Left colon (tissue), 2 donors: ENCODE measurements at regions not wholly inside any gene's neighbourhood (a gene's known extent, or its start where the extent isn't known, plus 50 kb on each side); places are given as distances from the start of the nearest gene placed in this dataset.
"Not testable (repeated sequence)": the region's sequence is repeated elsewhere in the genome, so short reads cannot be mapped to it uniquely, and the experiment has no call there.

Experiments
- ATAC-seq: fragments of 200-7000 bp; cut with Tn5 transposase; one replicate; pipeline ENCODE4 v1.9.1; 2020; ENCODE audit warnings: mild to moderate bottlenecking, moderate library complexity
- DNase-seq, 2 donors: peaks; one replicate each; pipeline ENCODE4 v3.0.0-alpha.2; 2020
- intact Hi-C, 2 donors: fragments of 100-400 bp; cut with DNase I in 1 of 2; cut with micrococcal nuclease in 1 of 2; formaldehyde crosslinking; loops; one replicate each; pipeline versions ENCODE4 v1.11.2 to v1.14.0; 2022; cut with DNase I, micrococcal nuclease
- donor health status: DM: no; HTN: no; CAD: no.
- donor health status: DM: yes; HTN: yes; CAD: no.

GRCh38 chr19:56974556-56975207 lies 134.2 kb upstream of the PEG3 start:
- DNase-seq (no peak), ATAC-seq (no peak)
- intact Hi-C loops: no loop called here

DNA sequence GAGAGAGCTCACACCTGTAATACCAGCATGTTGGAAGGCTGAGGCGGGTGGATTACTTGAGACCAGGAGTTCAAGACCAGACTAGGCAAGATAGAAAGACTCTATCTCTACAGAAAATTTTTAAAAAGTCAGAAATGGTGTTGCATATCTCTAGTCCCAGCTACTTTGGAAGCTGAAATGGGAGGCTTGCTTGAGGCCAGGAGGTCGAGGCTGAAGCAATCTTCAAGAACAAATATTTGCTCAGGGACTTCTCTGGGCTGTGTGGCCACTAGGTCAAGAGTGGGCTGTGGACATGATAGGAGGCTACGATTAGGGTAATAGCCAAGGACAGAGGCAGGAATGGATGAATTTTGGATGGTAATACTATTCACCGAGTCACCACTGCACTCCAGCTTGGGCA lies 135.8 kb upstream of the PEG3 start:
- intact Hi-C loops: no loop called here

DNA sequence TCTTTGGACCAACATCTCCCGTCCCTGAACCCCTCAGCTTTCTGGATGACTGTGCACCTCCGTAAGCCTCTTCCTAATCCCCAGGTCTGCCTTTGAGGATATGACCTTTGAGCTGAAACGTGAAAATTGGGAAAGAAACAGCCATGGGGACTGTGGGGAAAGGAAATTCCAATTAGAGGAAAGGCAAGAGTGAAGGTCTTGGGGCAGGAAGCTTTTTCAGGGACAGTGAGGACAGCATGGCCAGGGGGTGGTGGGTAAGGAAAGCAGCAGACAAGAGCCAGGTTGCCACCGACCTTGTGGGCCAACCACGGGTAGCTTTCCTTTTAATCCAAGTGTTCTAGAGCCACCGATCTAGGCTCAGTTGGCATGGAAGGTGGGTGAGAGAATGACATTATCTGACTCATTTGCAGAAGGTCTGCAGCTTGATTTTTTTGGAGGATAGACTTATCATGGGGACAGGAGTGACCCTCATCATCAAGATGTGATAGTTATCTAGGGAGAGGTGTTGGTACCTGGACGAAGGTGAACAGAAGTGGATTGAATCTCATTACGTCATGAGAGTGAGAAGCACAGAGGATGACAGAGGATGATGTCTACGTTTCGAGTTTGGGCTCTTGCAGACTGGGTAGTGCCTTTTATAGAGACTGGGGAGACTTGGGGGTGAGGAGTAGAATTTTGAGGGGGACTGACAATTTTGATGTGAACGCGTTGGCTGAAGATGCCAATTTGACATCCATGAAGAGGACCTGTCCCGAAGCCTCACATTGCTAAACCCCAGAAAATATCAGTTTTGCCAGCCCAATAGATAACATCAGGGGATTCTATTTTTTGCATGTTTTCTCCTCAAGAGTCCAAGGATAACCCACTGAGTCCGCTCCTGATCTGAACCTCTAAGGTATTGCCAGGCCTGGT lies 136.7 kb upstream of the PEG3 start:
- intact Hi-C loops: no loop called here
- DNase-seq: no peak
- ATAC-seq: no peak

More for the DNA sequence above, 135.8 kb upstream of the PEG3 start:
- ATAC-seq (no peak), DNase-seq (no peak)

- intact Hi-C loops: no loop called here
- DNase-seq (no peak), ATAC-seq (no peak)
These were observed 137.6 kb upstream of the PEG3 start for GRCh38 chr19:56978023-56978565.

- intact Hi-C loops, DNase-seq, ATAC-seq: not testable (repeated sequence)
These were observed 139.5 kb upstream of the USP29 start for GRCh38 chr19:56980326-56980725.

- no peak for DNase-seq
- intact Hi-C loops: no loop called here
- ATAC-seq: no peak
These were observed 138.9 kb upstream of the USP29 start for GRCh38 chr19:56980906-56981305.

- intact Hi-C loops, ATAC-seq, DNase-seq: not testable (repeated sequence)
These were observed 138.3 kb upstream of the USP29 start for GRCh38 chr19:56981440-56981839.

- DNase-seq (no peak), ATAC-seq (no peak)
- intact Hi-C loops: no loop called here
These were observed 136.6 kb upstream of the USP29 start for GRCh38 chr19:56983171-56983570.

DNA sequence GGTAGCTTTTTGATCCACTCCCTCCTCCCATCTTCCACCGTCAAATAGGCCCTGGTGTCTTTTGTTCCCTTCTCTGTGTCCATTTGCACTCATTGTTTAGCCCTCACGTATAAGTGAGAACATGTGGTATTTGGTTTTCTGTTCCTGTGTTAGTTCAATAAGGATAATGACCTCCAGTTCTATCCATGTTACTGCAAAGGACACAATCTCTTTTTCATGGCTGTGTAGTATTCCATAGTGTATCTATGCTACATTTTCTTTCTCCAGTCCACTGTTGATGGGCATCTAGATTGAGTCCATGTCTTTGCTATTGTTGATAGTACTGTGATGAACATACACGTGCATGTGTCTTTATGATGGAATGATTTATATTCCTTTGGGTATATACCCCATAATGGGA lies 136.0 kb upstream of the USP29 start:
- ATAC-seq: no peak
- DNase-seq: no peak
- intact Hi-C loops: no loop called here

GRCh38 chr19:56986386-56986785 lies 133.4 kb upstream of the USP29 start:
- ATAC-seq (no peak), DNase-seq (no peak)
- intact Hi-C loops: no loop called here

- ATAC-seq (no peak), DNase-seq (no peak)
- intact Hi-C loops: no loop called here
These were observed 132.6 kb upstream of the USP29 start for GRCh38 chr19:56987184-56987583.

DNA sequence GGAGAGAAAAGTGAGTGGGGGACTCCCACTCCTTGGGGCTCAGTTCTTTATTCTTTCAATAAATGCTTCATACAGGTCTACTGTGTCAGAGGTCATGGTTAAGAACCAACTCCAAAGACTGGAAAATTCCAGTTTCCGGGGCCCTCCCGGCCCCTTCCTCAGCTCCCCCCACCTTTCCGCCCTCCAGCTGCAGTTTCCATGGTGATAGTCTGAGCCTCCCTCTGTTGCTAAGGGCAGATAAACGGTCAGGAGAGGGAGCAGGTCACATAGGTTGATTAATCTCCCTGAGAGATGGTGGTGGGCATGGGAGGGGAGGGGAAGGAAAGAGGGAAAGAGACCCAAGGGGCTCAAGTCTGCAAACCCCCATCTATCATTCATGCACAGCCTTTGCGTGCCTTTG lies 131.5 kb upstream of the USP29 start:
- no peak for ATAC-seq
- intact Hi-C loops: no loop called here
- DNase-seq: no peak

DNA sequence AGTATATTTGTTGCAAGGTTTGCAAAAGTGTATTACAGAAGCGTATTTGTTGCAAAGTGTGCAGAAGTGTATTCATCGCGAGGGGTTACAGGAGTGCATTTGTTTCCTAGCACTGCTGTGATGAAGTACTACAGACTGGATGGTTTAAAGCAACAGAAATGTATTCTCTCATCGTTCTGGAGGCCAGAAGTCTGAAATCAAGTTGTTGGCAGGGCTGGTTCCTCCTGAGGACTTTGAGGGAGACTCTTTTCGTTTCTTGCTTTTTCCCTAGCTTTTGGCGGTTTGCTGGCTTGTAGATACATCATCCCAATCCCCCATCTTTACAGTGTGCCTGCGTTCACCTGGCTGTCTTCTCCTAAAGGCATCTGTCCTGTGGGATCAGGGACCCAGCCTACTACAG lies 127.9 kb upstream of the USP29 start:
- intact Hi-C loops: no loop called here
- no peak for DNase-seq
- no peak for ATAC-seq

DNA sequence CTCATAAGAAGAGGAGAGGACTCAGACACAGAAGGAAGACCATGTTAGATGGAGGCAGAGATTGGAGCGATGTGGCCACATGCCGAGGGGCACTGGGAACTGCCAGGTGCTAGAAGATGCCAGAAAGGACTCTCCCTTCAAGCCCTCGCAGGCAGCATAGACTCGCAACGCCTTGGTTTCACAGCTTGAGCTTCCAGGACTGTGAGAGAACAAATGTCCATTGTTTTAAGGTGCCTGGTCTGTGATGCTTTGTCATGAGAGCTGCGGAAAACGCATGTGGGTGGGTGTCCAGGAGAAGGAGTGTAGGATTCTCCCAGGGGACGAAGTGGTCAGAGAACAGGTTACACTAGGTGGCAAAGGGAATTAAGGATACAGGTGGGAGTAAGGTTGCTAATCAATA lies 125.9 kb upstream of the USP29 start:
- intact Hi-C loops: no loop called here
- ATAC-seq (no peak), DNase-seq (no peak)

- no peak for DNase-seq
- ATAC-seq: no peak
- intact Hi-C loops: no loop called here
These were observed 125.4 kb upstream of the USP29 start for GRCh38 chr19:56994251-56995017.

GRCh38 chr19:56995303-56995702 lies 124.5 kb upstream of the USP29 start:
- intact Hi-C loops: no loop called here
- DNase-seq: no peak
- ATAC-seq: no peak

GRCh38 chr19:57002195-57002601 lies 117.6 kb upstream of the USP29 start:
- DNase-seq (no peak), ATAC-seq (no peak)
- intact Hi-C loops: no loop called here

DNA sequence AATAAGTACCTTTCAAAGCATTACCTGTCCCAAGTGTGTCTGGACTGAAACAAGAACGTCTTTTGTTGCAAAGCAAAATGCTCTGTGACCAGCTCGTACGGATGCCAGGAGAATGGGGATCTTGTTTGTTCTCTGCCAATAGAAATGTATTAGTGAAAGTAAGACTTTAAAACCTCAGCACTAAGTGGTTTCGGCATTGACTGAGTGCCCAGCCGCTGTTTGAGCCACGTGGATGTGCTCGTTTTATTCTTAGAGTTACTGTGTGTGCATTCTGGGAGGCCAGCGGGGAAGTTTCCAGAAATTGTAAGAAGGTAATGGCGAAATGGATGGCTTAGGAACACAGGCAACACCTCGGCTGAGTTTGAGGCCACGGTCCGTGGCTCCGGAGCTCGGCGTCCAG lies 117.1 kb upstream of the USP29 start:
- no peak for ATAC-seq
- intact Hi-C loops: no loop called here
- DNase-seq: no peak

DNA sequence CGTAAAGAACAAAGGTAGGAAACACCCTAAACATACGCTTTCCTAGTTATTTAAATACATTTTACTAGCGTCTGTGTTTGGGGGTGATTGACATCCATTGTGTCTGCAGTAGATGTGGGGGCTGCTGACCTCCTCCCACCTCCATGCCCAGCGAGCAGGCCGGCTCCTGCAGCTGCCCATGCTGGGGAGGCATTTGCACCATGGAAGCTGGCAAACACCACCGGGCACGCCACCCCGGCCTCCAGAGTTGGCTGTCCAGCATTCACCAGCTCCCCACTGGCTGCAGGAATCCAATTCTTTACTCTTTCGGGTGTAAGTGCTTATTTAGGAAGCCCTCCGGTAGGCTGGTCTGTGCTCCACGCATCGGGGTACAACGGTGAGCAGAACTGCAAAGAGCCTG lies 115.4 kb upstream of the USP29 start:
- intact Hi-C loops: no loop called here
- DNase-seq (no peak), ATAC-seq (no peak)
